GM18498 (cell line): ENCODE measurements at regions not wholly inside any gene's neighbourhood (a gene's known extent, or its start where the extent isn't known, plus 50 kb on each side); places are given as distances from the start of the nearest gene placed in this dataset.

Experiments
- ATAC-seq: cut with Tn5 transposase; IDR thresholded peaks from one replicate; pipeline ENCODE4 v1.9.1; 2021; ENCODE audit warnings: mild to moderate bottlenecking, moderate library complexity; ENCODE audit not compliant: unreplicated experiment

GRCh38 chr2:41863062-41863461 lies 184.8 kb upstream of the PKDCC start:
- no peak for ATAC-seq

- ATAC-seq: no peak
Measured at GRCh38 chr2:41865263-41865662, 182.6 kb upstream of the PKDCC start.

GRCh38 chr2:41867553-41867952 lies 180.3 kb upstream of the PKDCC start:
- ATAC-seq: no peak

GRCh38 chr2:41869542-41870264 lies 178.1 kb upstream of the PKDCC start:
- ATAC-seq: no peak

- ATAC-seq: no peak
Measured at GRCh38 chr2:41870265-41870585, 177.6 kb upstream of the PKDCC start.

GRCh38 chr2:41871080-41871479 lies 176.7 kb upstream of the PKDCC start:
- ATAC-seq: no peak

GRCh38 chr2:41872646-41873045 lies 175.2 kb upstream of the PKDCC start:
- no peak for ATAC-seq

GRCh38 chr2:41873102-41874031 lies 174.5 kb upstream of the PKDCC start:
- no peak for ATAC-seq

GRCh38 chr2:41877114-41877678 lies 170.6 kb upstream of the PKDCC start:
- ATAC-seq: no peak

GRCh38 chr2:41878056-41878455 lies 169.8 kb upstream of the PKDCC start:
- no peak for ATAC-seq

- no peak for ATAC-seq
Measured at GRCh38 chr2:41878716-41879234, 169.0 kb upstream of the PKDCC start.

GRCh38 chr2:41879235-41879916 lies 168.4 kb upstream of the PKDCC start:
- no peak for ATAC-seq

- no peak for ATAC-seq
Measured at GRCh38 chr2:41880561-41881243, 167.1 kb upstream of the PKDCC start.

GRCh38 chr2:41881249-41881648 lies 166.6 kb upstream of the PKDCC start:
- ATAC-seq: no peak

- ATAC-seq: no peak
Measured at GRCh38 chr2:41884718-41885117, 163.1 kb upstream of the PKDCC start.

GRCh38 chr2:41886145-41886664 lies 161.6 kb upstream of the PKDCC start:
- no peak for ATAC-seq

- ATAC-seq: no peak
Measured at GRCh38 chr2:41886757-41887156, 161.1 kb upstream of the PKDCC start.

- ATAC-seq: no peak
Measured at GRCh38 chr2:41890341-41890740, 157.5 kb upstream of the PKDCC start.

GRCh38 chr2:41892476-41892875 lies 155.3 kb upstream of the PKDCC start:
- no peak for ATAC-seq
